K562 (cell line): ENCODE measurements at regions not wholly inside any gene's neighbourhood (a gene's known extent, or its start where the extent isn't known, plus 50 kb on each side); places are given as distances from the start of the nearest gene placed in this dataset.

Source experiments
- ATAC-seq: fragments of 200-7000 bp; cut with Tn5 transposase; 3 replicates; pipeline ENCODE4 v1.9.1; 2020; ENCODE audit warnings: moderate library complexity
- BruUV-seq: library from RNA; stranded (reverse); fragments of 400-500 nt; replicated peaks from 2 replicates; lab custom pipeline; 2021; lab: Mats Ljungman, UMichigan
- CTCF ChIA-PET: fragments of 300-600 bp; formaldehyde crosslinking; extraction: SDS; loops from one replicate; lab custom pipeline; 2021; ENCODE audit warnings: low intra/inter-chr PET ratio; lab: Yijun Ruan, JAX
- POLR2A ChIA-PET: fragments of 300-600, 350-650 bp; sonication (Branson Sonifier 250); formaldehyde crosslinking; extraction: SDS; loops from one replicate; lab custom pipeline; 2021; ENCODE audit warnings: antibody characterized with exemption, inconsistent platforms; lab: Yijun Ruan, JAX
- DNase-seq, 4 experiments: peaks; one replicate each; pipeline versions ENCODE4 v3.0.0 to v3.0.0-alpha.2; 2011 to 2018; ENCODE audit warnings: low spot score in 3 of 4, mixed read lengths in 3 of 4; ENCODE audit errors: extremely low read depth in 1 of 4
- FAIRE-seq: peaks from 2 replicates; lab custom pipeline; 2011; peaks lifted over from hg19 to GRCh38; lab: Jason Lieb, UNC
- H2AFZ ChIP-seq: 2 replicates; pipeline ENCODE4 v1.6.0; 2011; ENCODE audit warnings: low read depth, low read length, control low read depth, inconsistent platforms
- H3K27ac ChIP-seq: fragments of 200-600 bp; 3 replicates; pipeline ENCODE4 v1.8.0; 2011; ENCODE audit warnings: low read depth, mild to moderate bottlenecking, control low read depth, inconsistent platforms, low read length, moderate library complexity, mixed read lengths; ENCODE audit errors: extremely low read depth
- H3K27me3 ChIP-seq, 2 experiments: fragments of 300-600 bp in 1 of 2; 2 replicates in 1 of 2; 3 replicates in 1 of 2; pipeline versions ENCODE4 v1.6.0 to v1.8.0; 2011; ENCODE audit warnings: inconsistent platforms in 2 of 2, low read length in 2 of 2, mild to moderate bottlenecking in 1 of 2, mixed read lengths in 1 of 2, moderate library complexity in 1 of 2; ENCODE audit not compliant: control insufficient read depth in 2 of 2, insufficient read depth in 2 of 2
- H3K36me3 ChIP-seq: fragments of 300-600 bp; 3 replicates; pipeline ENCODE4 v1.8.0; 2011; ENCODE audit warnings: mild to moderate bottlenecking, low read length, inconsistent platforms; ENCODE audit not compliant: control insufficient read depth, insufficient read depth
- H3K4me1 ChIP-seq, 2 experiments: fragments of 200-600 bp in 1 of 2; replicated peaks in 1 of 2; 2 replicates in 1 of 2; 3 replicates in 1 of 2; pipeline versions ENCODE4 v1.5.1 to v1.8.0; 2011; ENCODE audit warnings: inconsistent platforms in 2 of 2, low read length in 2 of 2, mild to moderate bottlenecking in 1 of 2, mixed read lengths in 1 of 2, moderate library complexity in 1 of 2; ENCODE audit not compliant: control insufficient read depth in 2 of 2, insufficient read depth in 2 of 2
- H3K4me2 ChIP-seq: 2 replicates; pipeline ENCODE4 v1.6.1; 2011; ENCODE audit warnings: low read length, control low read depth, inconsistent platforms, mixed read lengths; ENCODE audit not compliant: insufficient read depth
- H3K4me3 ChIP-seq: fragments of 200-600 bp; sonication (generic), shearing (Covaris generic); 2 replicates; pipeline ENCODE4 v1.5.1; 2016; ENCODE audit warnings: control low read depth, inconsistent platforms
- H3K79me2 ChIP-seq: fragments of 200-600 bp; 3 replicates; pipeline ENCODE4 v1.8.0; 2011; ENCODE audit warnings: low read length, inconsistent platforms; ENCODE audit not compliant: control insufficient read depth, insufficient read depth
- H3K9ac ChIP-seq, 2 experiments: 2 replicates each; pipeline versions ENCODE4 v1.6.0 to v1.6.1; 2011; ENCODE audit warnings: low read depth in 2 of 2, low read length in 2 of 2, control low read depth in 1 of 2, inconsistent platforms in 1 of 2, mild to moderate bottlenecking in 1 of 2, mixed read lengths in 1 of 2; ENCODE audit not compliant: insufficient read depth in 1 of 2
- H3K9me1 ChIP-seq: one replicate; pipeline ENCODE4 v1.6.0; 2011; ENCODE audit warnings: inconsistent platforms, mild to moderate bottlenecking, low read length, moderate library complexity; ENCODE audit not compliant: control insufficient read depth, insufficient read depth
- H3K9me3 ChIP-seq: replicated peaks from 2 replicates; pipeline ENCODE4 v1.5.1; 2011; ENCODE audit warnings: low read depth, low read length, inconsistent platforms; ENCODE audit not compliant: control insufficient read depth, insufficient read depth
- H4K20me1 ChIP-seq: replicated peaks from 2 replicates; pipeline ENCODE4 v1.6.1; 2011; ENCODE audit warnings: low read length, inconsistent platforms, mixed read lengths; ENCODE audit not compliant: control insufficient read depth, insufficient read depth
- CBX1 ChIP-seq: sonication (generic); IDR thresholded peaks from 2 replicates; pipeline ENCODE4 v1.6.1; 2016; ENCODE audit warnings: antibody characterized with exemption, low read depth, mild to moderate bottlenecking
- MBD1 ChIP-seq: fragments of 250-450 bp; sonication (Bioruptor Pico); IDR thresholded peaks from 2 replicates; pipeline ENCODE4 v1.8.0; 2022; ENCODE audit warnings: inconsistent platforms
- MCM5 ChIP-seq: fragments of 450-650 bp; IDR thresholded peaks from 2 replicates; pipeline ENCODE4 v1.6.1; 2016; ENCODE audit warnings: low read depth
- TCF7 ChIP-seq: sonication (generic); IDR thresholded peaks from 2 replicates; pipeline ENCODE4 v1.6.1; 2016; ENCODE audit warnings: antibody characterized with exemption, borderline replicate concordance
- TEAD2 ChIP-seq: fragments of 450-650 bp; IDR thresholded peaks from 2 replicates; pipeline ENCODE4 v1.6.1; 2016; ENCODE audit warnings: missing genetic modification characterization, control low read depth, missing compliant biosample characterization
- ZNF347 ChIP-seq: fragments of 450-650 bp; formaldehyde crosslinking; IDR thresholded peaks from 2 replicates; pipeline ENCODE4 v1.4.0; 2020; ENCODE audit warnings: low read depth, mild to moderate bottlenecking, moderate library complexity
- WGBS: fragments of 100-300 bp; shearing (Covaris generic); methylation state at CpG from one replicate; pipeline ENCODE4 v1.1.6; 2016; ENCODE audit warnings: low coverage, mixed read lengths; ENCODE audit not compliant: insufficient coverage; ENCODE audit errors: missing lambda C conversion rate; 5-methylcytosine and 5-hydroxymethylcytosine counted together
- in situ Hi-C: fragments of 300-500 bp; cut with MboI; formaldehyde crosslinking; loops from 4 replicates; pipeline ENCODE4 v1.15.0; 2018; ENCODE audit warnings: inconsistent platforms, mixed read lengths
- intact Hi-C: fragments of 100-400 bp; cut with micrococcal nuclease; formaldehyde crosslinking; loops from 2 replicates; pipeline ENCODE4 v1.14.2; 2022
- TF ChIP-seq, protein P1 (sequence below): fragments of 250-450 bp; sonication (Bioruptor Pico); IDR thresholded peaks from 2 replicates; pipeline ENCODE4 v1.4.0; 2020; ENCODE audit warnings: mild to moderate bottlenecking
- TF ChIP-seq, protein P2 (sequence below): sonication (generic); formaldehyde crosslinking; IDR thresholded peaks from 2 replicates; pipeline ENCODE4 v1.8.1; 2022; ENCODE audit warnings: missing genetic modification reagents

DNA sequence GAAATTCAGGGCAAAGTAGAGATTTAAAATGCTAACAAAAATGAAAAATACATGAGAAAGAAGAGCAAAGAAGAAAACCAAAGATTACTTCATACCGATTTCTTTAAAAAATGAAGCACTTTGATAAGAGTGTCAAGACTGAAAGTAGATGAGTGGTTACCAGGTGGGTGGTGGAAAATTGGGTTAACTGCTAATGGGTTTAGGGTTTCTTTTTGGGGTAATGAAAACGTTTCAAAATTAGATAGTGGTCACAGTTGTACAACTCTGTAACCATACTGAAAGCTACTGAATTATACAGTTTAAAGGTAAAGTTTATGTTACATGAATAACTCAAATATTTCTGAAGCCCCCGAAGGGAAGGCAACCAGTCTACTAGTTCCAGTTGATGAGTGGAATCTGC, 179.4 kb downstream of the NDFIP2 start:
- no peaks in the 10 kb centered on the region for H3K4me1 ChIP-seq
- no peak overlapping the region for H3K4me3 ChIP-seq
- H2AFZ ChIP-seq = no peak overlapping the region
- H3K79me2 ChIP-seq = no peaks in the 10 kb centered on the region
- H3K9me1 ChIP-seq = no peaks in the 10 kb centered on the region
- no peaks in the 10 kb centered on the region for H3K9me3 ChIP-seq
- intact Hi-C loops = no loop called here
- no peaks in the 10 kb centered on the region for H4K20me1 ChIP-seq
- no TSS peak for BruUV-seq
- no peaks in the 10 kb centered on the region for H3K27me3 ChIP-seq
- WGBS = 0% methylated on average over 2 of the region's 3 CpGs
- ChIA-PET POLR2A (no interaction called here), CTCF (no interaction called here)
- no peak for DNase-seq
- in situ Hi-C loops = no loop called here
- no peak overlapping the region for H3K4me2 ChIP-seq
- ATAC-seq = no peak
- no peak for FAIRE-seq
- no peak overlapping the region for H3K9ac ChIP-seq
- no peak overlapping the region for H3K27ac ChIP-seq
- no peaks in the 10 kb centered on the region for H3K36me3 ChIP-seq
- TF ChIP-seq CBX1 (no peak), MCM5 (no peak), MBD1 (CRISPR knock-in tag) (no peak), TEAD2 (tag) (no peak), TCF7 (no peak), ZNF347 (CRISPR knock-in tag) (no peak)
- TF ChIP-seq, protein P1, sequence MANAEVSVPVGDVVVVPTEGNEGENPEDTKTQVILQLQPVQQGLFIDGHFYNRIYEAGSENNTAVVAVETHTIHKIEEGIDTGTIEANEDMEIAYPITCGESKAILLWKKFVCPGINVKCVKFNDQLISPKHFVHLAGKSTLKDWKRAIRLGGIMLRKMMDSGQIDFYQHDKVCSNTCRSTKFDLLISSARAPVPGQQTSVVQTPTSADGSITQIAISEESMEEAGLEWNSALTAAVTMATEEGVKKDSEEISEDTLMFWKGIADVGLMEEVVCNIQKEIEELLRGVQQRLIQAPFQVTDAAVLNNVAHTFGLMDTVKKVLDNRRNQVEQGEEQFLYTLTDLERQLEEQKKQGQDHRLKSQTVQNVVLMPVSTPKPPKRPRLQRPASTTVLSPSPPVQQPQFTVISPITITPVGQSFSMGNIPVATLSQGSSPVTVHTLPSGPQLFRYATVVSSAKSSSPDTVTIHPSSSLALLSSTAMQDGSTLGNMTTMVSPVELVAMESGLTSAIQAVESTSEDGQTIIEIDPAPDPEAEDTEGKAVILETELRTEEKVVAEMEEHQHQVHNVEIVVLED (CRISPR knock-in tag) = no peak
- TF ChIP-seq, protein P2, sequence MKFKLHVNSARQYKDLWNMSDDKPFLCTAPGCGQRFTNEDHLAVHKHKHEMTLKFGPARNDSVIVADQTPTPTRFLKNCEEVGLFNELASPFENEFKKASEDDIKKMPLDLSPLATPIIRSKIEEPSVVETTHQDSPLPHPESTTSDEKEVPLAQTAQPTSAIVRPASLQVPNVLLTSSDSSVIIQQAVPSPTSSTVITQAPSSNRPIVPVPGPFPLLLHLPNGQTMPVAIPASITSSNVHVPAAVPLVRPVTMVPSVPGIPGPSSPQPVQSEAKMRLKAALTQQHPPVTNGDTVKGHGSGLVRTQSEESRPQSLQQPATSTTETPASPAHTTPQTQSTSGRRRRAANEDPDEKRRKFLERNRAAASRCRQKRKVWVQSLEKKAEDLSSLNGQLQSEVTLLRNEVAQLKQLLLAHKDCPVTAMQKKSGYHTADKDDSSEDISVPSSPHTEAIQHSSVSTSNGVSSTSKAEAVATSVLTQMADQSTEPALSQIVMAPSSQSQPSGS (CRISPR knock-in tag) = no peak
